CD4-positive, alpha-beta T cell treated with Interleukin-2 at 100 ng/mL for 4 hours (primary cell): ENCODE measurements at regions not wholly inside any gene's neighbourhood (a gene's known extent, or its start where the extent isn't known, plus 50 kb on each side); places are given as distances from the start of the nearest gene placed in this dataset.

Source experiments
- DNase-seq: peaks from one replicate; pipeline ENCODE4 v3.0.0-alpha.2; 2020; ENCODE audit warnings: low spot score

DNA sequence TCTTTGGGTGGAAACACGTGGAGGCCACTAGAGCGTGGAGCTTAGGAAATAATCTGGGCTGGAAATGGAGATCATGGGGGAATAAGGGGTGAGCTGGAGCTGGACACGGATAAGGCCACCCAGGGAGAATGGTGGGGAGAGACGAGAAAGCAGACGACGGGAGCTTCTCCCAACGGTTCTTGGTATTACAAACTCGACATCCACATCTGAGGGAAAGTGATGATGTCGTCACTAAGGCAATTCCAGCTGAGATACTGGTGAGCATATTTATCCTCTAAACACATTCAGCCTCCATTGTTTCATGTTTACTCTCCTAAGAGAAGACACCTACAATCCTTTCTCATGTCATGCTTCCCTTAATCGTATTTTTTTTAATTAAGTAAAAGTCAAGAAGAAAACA is 50.2 kb upstream of the SNX9 start:
- no peak for DNase-seq
